AG10803 (cell line): ENCODE measurements at regions not wholly inside any gene's neighbourhood (a gene's known extent, or its start where the extent isn't known, plus 50 kb on each side); places are given as distances from the start of the nearest gene placed in this dataset.

ENCODE experiments used
- DNase-seq: peaks from one replicate; pipeline ENCODE4 v3.0.0; 2010; ENCODE audit warnings: low read depth
- H3K4me3 ChIP-seq: 2 replicates; pipeline ENCODE4 v1.5.1; 2011; ENCODE audit warnings: mild to moderate bottlenecking, low read length, control low read depth
- CTCF ChIP-seq: conservative IDR thresholded peaks from 2 replicates; pipeline ENCODE4 v1.5.1; 2011; ENCODE audit warnings: mild to moderate bottlenecking, low read length, control low read depth, inconsistent platforms

- H3K4me3 ChIP-seq: no peak overlapping the region
- no peak for TF ChIP-seq CTCF
Observed at GRCh38 chr22:34296461-34296860, 376.2 kb upstream of the LARGE1 start.

GRCh38 chr22:34297536-34298120 is 377.4 kb upstream of the LARGE1 start:
- no peak for DNase-seq
- no peak overlapping the region for H3K4me3 ChIP-seq
- no peak for TF ChIP-seq CTCF

More at GRCh38 chr22:34296461-34296860, 376.2 kb upstream of the LARGE1 start:
- DNase-seq: no peak

- no peak for DNase-seq
- H3K4me3 ChIP-seq: no peak overlapping the region
- TF ChIP-seq CTCF: no peak
Observed at GRCh38 chr22:34299496-34299895, 379.2 kb upstream of the LARGE1 start.

GRCh38 chr22:34301569-34301968 is 381.3 kb upstream of the LARGE1 start:
- no peak for DNase-seq
- no peak overlapping the region for H3K4me3 ChIP-seq

GRCh38 chr22:34303656-34304055 is 383.4 kb upstream of the LARGE1 start:
- no peak overlapping the region for H3K4me3 ChIP-seq
- TF ChIP-seq CTCF: no peak
- DNase-seq: no peak

More at GRCh38 chr22:34301569-34301968, 381.3 kb upstream of the LARGE1 start:
- TF ChIP-seq CTCF: no peak

- no peak for DNase-seq
- no peak overlapping the region for H3K4me3 ChIP-seq
- no peak for TF ChIP-seq CTCF
Observed at GRCh38 chr22:34306361-34306760, 386.1 kb upstream of the LARGE1 start.

GRCh38 chr22:34308101-34308500 is 387.8 kb upstream of the LARGE1 start:
- H3K4me3 ChIP-seq: no peak overlapping the region
- TF ChIP-seq CTCF: no peak
- no peak for DNase-seq
